ENCODE measurements at regions not wholly inside any gene's neighbourhood (a gene's known extent, or its start where the extent isn't known, plus 50 kb on each side); places are given as distances from the start of the nearest gene placed in this dataset.
"Not testable (repeated sequence)": the region's sequence is repeated elsewhere in the genome, so short reads cannot be mapped to it uniquely, and the experiment has no call there.

- DNase-seq (ENCODE audit: low read depth in 1 of 2, low spot score in 1 of 2): no peak
These were observed 67.0 kb upstream of the EDEM3 start for GRCh38 chr1:184821658-184822057.

- no peak for DNase-seq (ENCODE audit: low read depth in 1 of 2, low spot score in 1 of 2)
These were observed 66.3 kb upstream of the EDEM3 start for GRCh38 chr1:184820956-184821355.

DNA sequence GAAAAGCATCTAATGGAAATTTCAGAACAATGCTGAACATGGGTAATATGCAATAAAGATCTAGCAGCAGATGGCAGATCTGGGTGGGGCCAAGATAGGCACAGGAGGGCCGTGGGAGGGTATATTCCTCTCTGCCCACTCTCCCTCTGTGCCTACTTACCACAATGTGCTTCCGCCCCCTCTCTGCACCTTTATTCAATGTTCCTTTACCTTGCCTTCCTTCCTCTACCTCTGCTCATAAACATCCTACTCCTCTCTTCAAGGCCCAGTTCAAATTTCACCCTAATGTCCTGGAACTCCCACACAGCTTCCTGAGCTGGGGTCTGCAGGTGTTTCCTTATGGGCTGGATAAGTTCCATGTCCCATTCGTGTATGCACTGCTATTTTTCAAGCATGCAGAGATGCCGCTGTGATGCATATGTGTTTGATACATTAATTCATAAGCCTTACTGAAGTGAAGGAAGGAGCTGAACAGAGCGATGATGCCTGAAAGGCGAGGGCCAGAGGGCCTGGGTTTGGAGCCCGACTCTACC lies 65.6 kb upstream of the EDEM3 start:
- no peak for DNase-seq (ENCODE audit: low read depth in 1 of 2, low spot score in 1 of 2)

- DNase-seq (ENCODE audit: low read depth in 1 of 2, low spot score in 1 of 2): no peak
These were observed 64.0 kb upstream of the EDEM3 start for GRCh38 chr1:184818646-184819045.

DNA sequence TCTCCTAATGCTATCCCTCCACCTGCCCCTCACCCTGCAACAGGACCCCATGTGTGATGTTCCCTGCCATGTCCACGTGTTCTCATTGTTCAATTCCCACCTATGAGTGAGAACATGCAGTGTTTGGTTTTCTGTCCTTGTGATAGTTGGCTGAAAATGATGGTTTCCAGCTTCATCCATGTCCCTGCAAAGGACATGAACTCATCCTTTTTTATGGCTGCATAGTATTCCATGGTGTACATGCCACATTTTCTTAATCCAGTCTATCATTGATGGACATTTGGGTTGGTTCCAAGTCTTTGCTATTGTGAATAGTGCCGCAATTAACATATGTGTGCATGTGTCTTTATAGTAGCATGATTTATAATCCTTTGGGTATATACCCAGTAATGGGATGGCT lies 62.3 kb upstream of the EDEM3 start:
- DNase-seq (ENCODE audit: low read depth in 1 of 2, low spot score in 1 of 2): not testable (repeated sequence)

- DNase-seq (ENCODE audit: low read depth in 1 of 2, low spot score in 1 of 2): no peak
These were observed 59.0 kb upstream of the EDEM3 start for GRCh38 chr1:184813528-184814089.

- no peak for DNase-seq (ENCODE audit: low read depth in 1 of 2, low spot score in 1 of 2)
These were observed 56.9 kb upstream of the EDEM3 start for GRCh38 chr1:184811439-184812111.

GRCh38 chr1:184810735-184811343 lies 56.2 kb upstream of the EDEM3 start:
- no peak for DNase-seq (ENCODE audit: low read depth in 1 of 2, low spot score in 1 of 2)

DNA sequence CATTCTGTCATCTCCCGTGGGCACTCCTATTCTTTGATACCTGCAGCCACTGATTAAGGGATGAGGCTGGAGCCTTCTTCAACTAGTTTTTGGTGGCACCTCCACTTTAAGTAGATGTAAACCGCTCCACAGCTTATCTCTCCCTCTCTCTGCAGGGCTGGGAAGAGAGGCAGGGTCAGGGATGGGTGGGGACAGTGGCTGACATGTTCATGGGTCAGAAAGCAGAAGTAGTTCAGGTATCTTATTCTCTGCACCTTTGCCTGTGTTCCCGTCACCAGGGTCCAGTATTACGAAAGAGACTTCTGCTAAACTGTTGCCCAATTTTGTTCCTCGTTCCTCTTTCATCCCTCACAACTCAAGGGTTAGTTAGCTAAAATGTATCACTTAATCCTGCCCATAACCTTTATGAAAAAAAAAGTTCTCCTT lies 51.7 kb upstream of the EDEM3 start:
- DNase-seq (ENCODE audit: low read depth in 1 of 2, low spot score in 1 of 2): no peak

DNA sequence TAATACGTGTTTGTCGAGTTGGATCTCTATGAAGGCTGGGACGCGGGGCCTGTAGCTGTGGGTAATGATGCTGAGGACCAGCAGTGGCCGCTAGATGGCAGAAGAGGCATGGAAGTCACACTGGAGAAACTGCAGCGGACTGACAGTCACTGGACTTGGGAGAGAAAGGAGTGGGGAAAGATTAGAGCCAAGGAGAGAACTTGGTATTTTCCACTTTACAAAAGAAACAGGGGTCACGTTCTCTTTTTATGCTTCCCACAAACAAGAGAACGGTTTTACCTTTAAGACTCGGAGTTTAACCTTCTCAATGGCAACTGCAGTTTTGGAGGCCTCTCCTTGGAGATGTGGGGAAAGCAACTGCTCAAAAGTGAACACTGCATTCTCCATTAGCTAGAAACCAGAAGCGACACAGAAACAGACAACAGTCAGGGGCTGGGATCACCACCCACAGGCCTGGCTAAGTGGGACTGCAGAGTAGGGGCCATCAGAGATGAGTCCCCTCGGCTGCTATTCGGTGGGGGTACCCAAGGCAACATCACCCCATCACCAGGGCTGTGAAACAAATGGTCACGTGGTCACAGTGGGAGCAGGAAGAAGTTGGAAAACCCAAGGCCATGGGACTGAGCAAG lies 51.1 kb upstream of the EDEM3 start:
- DNase-seq (ENCODE audit: low read depth in 1 of 2, low spot score in 1 of 2): peak; percentile 68 to 69

All from activated T-helper 1 cell treated with anti-CD3 and anti-CD28 coated beads, Interleukin-2, amount 50 U/mL, for 16 hours (primary cell).